ENCODE measurements at regions not wholly inside any gene's neighbourhood (a gene's known extent, or its start where the extent isn't known, plus 50 kb on each side); places are given as distances from the start of the nearest gene placed in this dataset.

DNA sequence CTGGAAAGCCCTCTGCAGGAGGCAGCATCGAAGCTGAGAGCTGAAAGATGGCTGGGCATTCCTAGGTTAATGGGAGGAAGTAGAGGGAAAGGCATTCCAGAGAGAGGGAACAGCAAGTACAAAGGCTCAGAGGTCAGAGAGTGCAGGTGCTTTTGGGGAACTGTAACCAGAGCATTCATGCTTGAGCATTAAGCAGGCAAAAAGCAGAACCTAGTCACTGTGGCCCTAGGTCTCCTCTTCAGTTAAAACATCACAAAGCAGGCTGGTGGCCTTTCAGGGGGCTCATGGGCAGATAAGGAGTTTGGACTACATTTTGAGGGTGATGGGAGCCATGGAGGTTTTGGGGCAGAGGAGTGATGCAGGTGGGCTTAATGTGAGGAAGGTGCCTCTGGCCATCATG lies 169.2 kb upstream of the MYL2 start:
- intact Hi-C loops (cut with micrococcal nuclease; ENCODE audit: unreplicated experiment): no loop called here
- no TSS peak for BruUV-seq (replicated peaks)
- TF ChIP-seq, protein P1, sequence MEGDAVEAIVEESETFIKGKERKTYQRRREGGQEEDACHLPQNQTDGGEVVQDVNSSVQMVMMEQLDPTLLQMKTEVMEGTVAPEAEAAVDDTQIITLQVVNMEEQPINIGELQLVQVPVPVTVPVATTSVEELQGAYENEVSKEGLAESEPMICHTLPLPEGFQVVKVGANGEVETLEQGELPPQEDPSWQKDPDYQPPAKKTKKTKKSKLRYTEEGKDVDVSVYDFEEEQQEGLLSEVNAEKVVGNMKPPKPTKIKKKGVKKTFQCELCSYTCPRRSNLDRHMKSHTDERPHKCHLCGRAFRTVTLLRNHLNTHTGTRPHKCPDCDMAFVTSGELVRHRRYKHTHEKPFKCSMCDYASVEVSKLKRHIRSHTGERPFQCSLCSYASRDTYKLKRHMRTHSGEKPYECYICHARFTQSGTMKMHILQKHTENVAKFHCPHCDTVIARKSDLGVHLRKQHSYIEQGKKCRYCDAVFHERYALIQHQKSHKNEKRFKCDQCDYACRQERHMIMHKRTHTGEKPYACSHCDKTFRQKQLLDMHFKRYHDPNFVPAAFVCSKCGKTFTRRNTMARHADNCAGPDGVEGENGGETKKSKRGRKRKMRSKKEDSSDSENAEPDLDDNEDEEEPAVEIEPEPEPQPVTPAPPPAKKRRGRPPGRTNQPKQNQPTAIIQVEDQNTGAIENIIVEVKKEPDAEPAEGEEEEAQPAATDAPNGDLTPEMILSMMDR (IDR thresholded peaks at IDR 0.05; ENCODE audit: insufficient read depth in 1 of 2, low read depth in 1 of 2, low read length in 1 of 2, severe bottlenecking in 1 of 2, unreplicated experiment in 1 of 2): no peak
- no peaks in the 10 kb centered on the region for H3K4me1 ChIP-seq
- Mint-ChIP-seq H3K27me3 (ENCODE audit: insufficient read depth, unreplicated experiment) (peaks cover 24% of the 10 kb centered on the region), H3K4me1 (ENCODE audit: low read depth, unreplicated experiment) (no peaks in the 10 kb centered on the region), H3K9me3 (ENCODE audit: unreplicated experiment) (no peaks in the 10 kb centered on the region), H3K27ac (ENCODE audit: unreplicated experiment) (no peak overlapping the region), H3K36me3 (ENCODE audit: insufficient read depth, unreplicated experiment) (no peaks in the 10 kb centered on the region), H3K4me3 (ENCODE audit: unreplicated experiment) (no peak overlapping the region)
- ChIA-PET POLR2A (no interaction called here), CTCF (no interaction called here)
- no peaks in the 10 kb centered on the region for H3K36me3 ChIP-seq (ENCODE audit: control insufficient read depth, insufficient read depth, low read length)
- no peak overlapping the region for H3K4me3 ChIP-seq (ENCODE audit: low read depth, low read length)
- no peaks in the 10 kb centered on the region for H3K9me3 ChIP-seq
- no peaks in the 10 kb centered on the region; the same call in 1 of the 2 replicates for H3K27me3 ChIP-seq (replicated peaks; ENCODE audit: control insufficient read depth, insufficient read depth, low read length)
- no peak for DNase-seq

DNA sequence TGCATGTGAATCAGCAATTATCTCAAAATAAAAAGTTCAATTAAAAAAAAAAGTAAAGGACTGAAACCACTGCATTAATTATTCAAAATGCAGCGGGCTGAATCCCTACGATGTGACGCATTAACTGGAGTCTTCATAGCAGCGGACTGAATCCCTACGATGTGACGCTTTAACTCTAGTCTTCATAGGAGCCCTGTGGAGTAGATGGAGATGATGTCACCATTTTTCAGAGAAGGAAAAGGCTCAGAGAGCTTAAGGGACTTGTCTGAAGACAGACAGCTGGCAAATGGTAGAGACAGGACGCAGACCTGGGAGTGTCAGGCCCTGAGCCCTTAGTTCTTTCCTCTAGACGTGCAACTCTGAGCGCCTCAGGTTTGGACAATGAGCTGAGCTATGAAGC lies 168.0 kb upstream of the MYL2 start:
- Mint-ChIP-seq H3K27me3 (ENCODE audit: insufficient read depth, unreplicated experiment) (peaks cover 25% of the 10 kb centered on the region), H3K36me3 (ENCODE audit: insufficient read depth, unreplicated experiment) (no peaks in the 10 kb centered on the region), H3K4me1 (ENCODE audit: low read depth, unreplicated experiment) (no peaks in the 10 kb centered on the region), H3K27ac (ENCODE audit: unreplicated experiment) (no peak overlapping the region), H3K9me3 (ENCODE audit: unreplicated experiment) (no peaks in the 10 kb centered on the region), H3K4me3 (ENCODE audit: unreplicated experiment) (no peak overlapping the region)
- POLR2A ChIA-PET: no interaction called here
- H3K36me3 ChIP-seq (ENCODE audit: control insufficient read depth, insufficient read depth, low read length): no peaks in the 10 kb centered on the region
- H3K27me3 ChIP-seq (replicated peaks; ENCODE audit: control insufficient read depth, insufficient read depth, low read length): no peaks in the 10 kb centered on the region; the same call in 1 of the 2 replicates
- no peaks in the 10 kb centered on the region for H3K4me1 ChIP-seq
- no peaks in the 10 kb centered on the region for H3K9me3 ChIP-seq
- DNase-seq: no peak
- TF ChIP-seq, protein P1 (IDR thresholded peaks at IDR 0.05; ENCODE audit: insufficient read depth in 1 of 2, low read depth in 1 of 2, low read length in 1 of 2, severe bottlenecking in 1 of 2, unreplicated experiment in 1 of 2): no peak
- BruUV-seq (replicated peaks): no TSS peak
- CTCF ChIA-PET: no interaction called here
- H3K4me3 ChIP-seq (ENCODE audit: low read depth, low read length): no peak overlapping the region
- intact Hi-C loops (cut with micrococcal nuclease; ENCODE audit: unreplicated experiment): no loop called here

DNA sequence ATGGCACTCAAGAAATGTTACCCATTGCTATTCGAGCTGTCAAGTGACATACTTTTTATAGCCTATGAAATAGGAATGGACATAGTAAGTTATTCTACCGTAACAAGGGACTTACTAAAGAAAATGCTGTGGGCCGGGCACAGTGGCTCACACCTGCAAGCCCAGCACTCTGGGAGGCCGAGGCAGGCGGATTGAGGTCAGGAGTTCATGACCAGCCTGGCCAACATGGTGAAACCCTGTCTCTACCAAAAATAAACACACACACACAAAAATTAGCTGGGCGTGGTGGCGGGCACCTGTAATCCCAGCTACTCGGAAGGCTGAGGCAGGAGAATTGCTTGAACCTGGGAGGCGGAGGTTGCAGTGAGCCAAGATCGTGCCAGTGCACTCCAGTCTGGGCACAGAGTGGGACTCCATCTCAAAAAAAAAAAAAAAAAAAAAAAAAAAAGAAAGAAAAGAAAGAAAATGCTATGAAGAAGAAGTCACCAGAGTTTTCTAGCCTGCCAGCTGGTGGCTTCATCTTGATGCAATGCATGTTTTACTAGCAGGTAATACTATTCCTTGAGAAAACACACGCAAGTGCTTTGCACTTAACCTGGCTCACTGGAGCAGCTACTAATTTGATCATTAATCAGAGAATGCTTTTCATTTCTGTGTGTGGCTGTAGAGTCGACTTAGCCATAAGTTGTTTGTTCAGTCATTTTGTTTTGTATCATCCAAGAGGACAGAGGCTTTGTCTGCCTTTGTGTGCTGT lies 166.7 kb upstream of the MYL2 start:
- TF ChIP-seq, protein P1 (IDR thresholded peaks at IDR 0.05; ENCODE audit: insufficient read depth in 1 of 2, low read depth in 1 of 2, low read length in 1 of 2, severe bottlenecking in 1 of 2, unreplicated experiment in 1 of 2): no peak
- no peaks in the 10 kb centered on the region; the same call in 1 of the 2 replicates for H3K27me3 ChIP-seq (replicated peaks; ENCODE audit: control insufficient read depth, insufficient read depth, low read length)

More for the DNA sequence above, 166.7 kb upstream of the MYL2 start:
- H3K9me3 ChIP-seq: no peaks in the 10 kb centered on the region
- H3K36me3 ChIP-seq (ENCODE audit: control insufficient read depth, insufficient read depth, low read length): no peaks in the 10 kb centered on the region
- no peaks in the 10 kb centered on the region for H3K4me1 Mint-ChIP-seq (ENCODE audit: low read depth, unreplicated experiment)
- H3K36me3 Mint-ChIP-seq (ENCODE audit: insufficient read depth, unreplicated experiment): no peaks in the 10 kb centered on the region
- peaks cover 36% of the 10 kb centered on the region for H3K27me3 Mint-ChIP-seq (ENCODE audit: insufficient read depth, unreplicated experiment)
- POLR2A ChIA-PET: no interaction called here
- CTCF ChIA-PET: interaction anchor here (0.7 kb wide), 1 partner anchor 9 kb away, joined by 3 read pairs; no protein-coding TSS in a partner anchor
- no peak for DNase-seq
- intact Hi-C loops (cut with micrococcal nuclease; ENCODE audit: unreplicated experiment): no loop called here
- no peak overlapping the region for H3K27ac Mint-ChIP-seq (ENCODE audit: unreplicated experiment)
- no peaks in the 10 kb centered on the region for H3K9me3 Mint-ChIP-seq (ENCODE audit: unreplicated experiment)
- H3K4me1 ChIP-seq: no peaks in the 10 kb centered on the region
- no TSS peak for BruUV-seq (replicated peaks)
- no peak overlapping the region for H3K4me3 Mint-ChIP-seq (ENCODE audit: unreplicated experiment)
- no peak overlapping the region for H3K4me3 ChIP-seq (ENCODE audit: low read depth, low read length)

Data from Caco-2 (cell line).